Vagina (tissue), 2 donors: ENCODE measurements at regions not wholly inside any gene's neighbourhood (a gene's known extent, or its start where the extent isn't known, plus 50 kb on each side); places are given as distances from the start of the nearest gene placed in this dataset.
"Not testable (repeated sequence)": the region's sequence is repeated elsewhere in the genome, so short reads cannot be mapped to it uniquely, and the experiment has no call there.

ENCODE experiments used
- DNase-seq, 2 donors: peaks; one replicate each; pipeline ENCODE4 v3.0.0-alpha.2; 2017; ENCODE audit errors: extremely low spot score in 2 of 2
- H3K27ac ChIP-seq: fragments of 200-600 bp; sonication (generic); one replicate; pipeline ENCODE4 v1.5.1; 2019
- H3K27me3 ChIP-seq: fragments of 200-600 bp; sonication (generic); one replicate; pipeline ENCODE4 v1.5.1; 2019
- H3K36me3 ChIP-seq, 2 donors: fragments of 200-600 bp; sonication (generic); one replicate each; pipeline ENCODE4 v1.5.1; 2017 to 2019
- H3K4me1 ChIP-seq: fragments of 200-600 bp; sonication (generic); one replicate; pipeline ENCODE4 v1.5.1; 2019
- H3K4me3 ChIP-seq, 2 donors: fragments of 200-600 bp; sonication (generic); 1 replicate in 1 of 2; 2 replicates in 1 of 2; pipeline ENCODE4 v1.5.1; 2016 to 2019
- H3K9me3 ChIP-seq: fragments of 200-600 bp; sonication (generic); one replicate; pipeline ENCODE4 v1.5.1; 2019
- CTCF ChIP-seq, 3 experiments: fragments of 450-650 bp in 2 of 3; fragments of 200-600 bp in 1 of 3; sonication (generic) in 1 of 3; IDR thresholded peaks; one replicate each; pipeline ENCODE4 v1.5.1; 2017 to 2019; ENCODE audit warnings: antibody characterized with exemption in 3 of 3, mild to moderate bottlenecking in 2 of 3, moderate library complexity in 2 of 3
- POLR2A ChIP-seq, 2 donors: fragments of 450-650 bp; IDR thresholded peaks; one replicate each; pipeline ENCODE4 v1.6.1; 2017; ENCODE audit warnings: antibody characterized with exemption in 2 of 2, mild to moderate bottlenecking in 2 of 2, moderate library complexity in 2 of 2
- POLR2AphosphoS5 ChIP-seq, 2 donors: sonication (generic); formaldehyde crosslinking; IDR thresholded peaks; one replicate each; pipeline ENCODE4 v1.9.0; 2017; ENCODE audit warnings: antibody characterized with exemption in 2 of 2, mild to moderate bottlenecking in 2 of 2, low read depth in 1 of 2; ENCODE audit not compliant: insufficient read depth in 1 of 2
- intact Hi-C: fragments of 100-400 bp; cut with DNase I; formaldehyde crosslinking; loops from one replicate; pipeline ENCODE4 v1.15.1; 2023

GRCh38 chr7:83267141-83267631, 104.5 kb upstream of the PCLO start:
- intact Hi-C loops = no loop called here
- no peaks in the 10 kb centered on the region for H3K27me3 ChIP-seq
- no peak for DNase-seq
- H3K27ac ChIP-seq = no peak overlapping the region
- H3K4me3 ChIP-seq = no peak overlapping the region
- TF ChIP-seq CTCF (IDR thresholded peaks at IDR 0.05) (no peak), POLR2AphosphoS5 (IDR thresholded peaks at IDR 0.05; ENCODE audit: insufficient read depth in 1 of 2, low read depth in 1 of 2) (peak in 1 of 2 donors; percentile 58)
- no peaks in the 10 kb centered on the region for H3K4me1 ChIP-seq
- H3K9me3 ChIP-seq = no peaks in the 10 kb centered on the region
- H3K36me3 ChIP-seq = no peaks in the 10 kb centered on the region

GRCh38 chr7:83263442-83264034, 100.9 kb upstream of the PCLO start:
- intact Hi-C loops, H3K36me3 ChIP-seq, H3K27me3 ChIP-seq, H3K4me1 ChIP-seq, H3K4me3 ChIP-seq, DNase-seq, H3K27ac ChIP-seq, H3K9me3 ChIP-seq: not testable (repeated sequence)

GRCh38 chr7:83259064-83259463, 96.4 kb upstream of the PCLO start:
- intact Hi-C loops = no loop called here
- Histone ChIP-seq H3K4me1 (no peaks in the 10 kb centered on the region), H3K9me3 (no peaks in the 10 kb centered on the region), H3K4me3 (no peak overlapping the region), H3K36me3 (no peaks in the 10 kb centered on the region), H3K27me3 (no peaks in the 10 kb centered on the region), H3K27ac (no peak overlapping the region)
- TF ChIP-seq CTCF (IDR thresholded peaks at IDR 0.05) = no peak
- TF ChIP-seq POLR2AphosphoS5 (IDR thresholded peaks at IDR 0.05; ENCODE audit: insufficient read depth in 1 of 2, low read depth in 1 of 2) = no peak
- TF ChIP-seq POLR2A (IDR thresholded peaks at IDR 0.05) = no peak
- no peak for DNase-seq

GRCh38 chr7:83248000-83248399, 85.3 kb upstream of the PCLO start:
- TF ChIP-seq POLR2A (IDR thresholded peaks at IDR 0.05) = no peak
- TF ChIP-seq POLR2AphosphoS5 (IDR thresholded peaks at IDR 0.05; ENCODE audit: insufficient read depth in 1 of 2, low read depth in 1 of 2) = no peak
- no peak for TF ChIP-seq CTCF (IDR thresholded peaks at IDR 0.05)
- intact Hi-C loops = no loop called here
- Histone ChIP-seq H3K9me3 (no peaks in the 10 kb centered on the region), H3K27me3 (no peaks in the 10 kb centered on the region), H3K4me1 (peaks cover 2% of the 10 kb centered on the region), H3K4me3 (no peak overlapping the region), H3K27ac (no peak overlapping the region), H3K36me3 (no peaks in the 10 kb centered on the region)
- no peak for DNase-seq

- intact Hi-C loops, H3K4me3 ChIP-seq, H3K9me3 ChIP-seq, H3K27me3 ChIP-seq, H3K27ac ChIP-seq, DNase-seq, H3K4me1 ChIP-seq, H3K36me3 ChIP-seq: not testable (repeated sequence)
These were observed 56.5 kb upstream of the PCLO start for GRCh38 chr7:83219231-83219630.

GRCh38 chr7:83212883-83213282, 50.2 kb upstream of the PCLO start:
- H3K4me3 ChIP-seq = no peak overlapping the region
- no peaks in the 10 kb centered on the region for H3K27me3 ChIP-seq
- TF ChIP-seq POLR2AphosphoS5 (IDR thresholded peaks at IDR 0.05; ENCODE audit: insufficient read depth in 1 of 2, low read depth in 1 of 2) (no peak), CTCF (IDR thresholded peaks at IDR 0.05) (no peak), POLR2A (IDR thresholded peaks at IDR 0.05) (no peak)
- H3K36me3 ChIP-seq = no peaks in the 10 kb centered on the region
- no peaks in the 10 kb centered on the region for H3K9me3 ChIP-seq
- H3K27ac ChIP-seq = no peak overlapping the region
- no peak for DNase-seq
- no peaks in the 10 kb centered on the region for H3K4me1 ChIP-seq
- intact Hi-C loops = no loop called here
